RKO (cell line): ENCODE measurements at regions not wholly inside any gene's neighbourhood (a gene's known extent, or its start where the extent isn't known, plus 50 kb on each side); places are given as distances from the start of the nearest gene placed in this dataset.
"Not testable (repeated sequence)": the region's sequence is repeated elsewhere in the genome, so short reads cannot be mapped to it uniquely, and the experiment has no call there.

Experiments used
- DNase-seq: peaks from one replicate; pipeline ENCODE4 v3.0.0-alpha.2; 2016; ENCODE audit warnings: low spot score

- not testable (repeated sequence) for DNase-seq
Observed at GRCh38 chr16:86267657-86268056, 242.7 kb upstream of the FOXF1 start.

GRCh38 chr16:86270696-86271095, 239.6 kb upstream of the FOXF1 start:
- DNase-seq, result no peak

DNA sequence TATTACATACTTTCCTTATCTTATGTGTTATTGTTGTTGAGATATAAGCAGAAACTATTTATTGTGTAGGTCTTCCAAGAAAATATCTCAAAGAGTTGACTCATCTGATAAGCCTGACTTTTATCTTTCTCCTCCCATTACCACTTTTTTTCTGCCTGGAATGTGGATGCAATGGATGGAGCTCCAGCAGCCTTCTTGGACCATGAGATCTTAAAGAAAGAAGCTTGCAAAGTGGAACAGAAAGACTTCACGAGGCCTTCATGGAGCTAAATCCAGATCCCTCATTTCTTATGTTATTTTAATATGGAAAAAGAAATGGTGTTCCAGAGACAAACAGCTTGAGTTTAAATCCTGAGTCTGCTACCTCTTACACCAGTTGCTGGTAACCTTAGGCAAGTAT, 237.6 kb upstream of the FOXF1 start:
- no peak for DNase-seq

GRCh38 chr16:86277221-86277620, 233.1 kb upstream of the FOXF1 start:
- DNase-seq, result no peak

DNA sequence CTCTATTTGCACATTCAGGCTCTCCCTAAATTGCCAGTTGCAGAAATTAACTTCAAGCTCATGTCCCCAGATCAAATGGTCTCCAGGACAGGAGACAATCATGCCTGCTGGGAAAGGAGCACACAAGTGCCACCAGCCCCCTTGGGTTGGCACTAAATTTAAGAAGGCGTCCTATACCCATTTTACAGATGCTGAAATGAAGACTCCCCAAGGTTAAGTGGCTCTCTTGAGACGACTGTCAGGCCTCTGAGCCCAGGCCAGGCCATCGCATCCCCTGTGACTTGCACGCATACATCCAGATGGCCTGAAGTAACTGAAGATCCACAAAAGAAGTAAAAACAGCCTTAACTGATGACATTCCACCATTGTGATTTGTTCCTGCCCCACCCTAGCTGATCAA, 232.5 kb upstream of the FOXF1 start:
- not testable (repeated sequence) for DNase-seq

DNA sequence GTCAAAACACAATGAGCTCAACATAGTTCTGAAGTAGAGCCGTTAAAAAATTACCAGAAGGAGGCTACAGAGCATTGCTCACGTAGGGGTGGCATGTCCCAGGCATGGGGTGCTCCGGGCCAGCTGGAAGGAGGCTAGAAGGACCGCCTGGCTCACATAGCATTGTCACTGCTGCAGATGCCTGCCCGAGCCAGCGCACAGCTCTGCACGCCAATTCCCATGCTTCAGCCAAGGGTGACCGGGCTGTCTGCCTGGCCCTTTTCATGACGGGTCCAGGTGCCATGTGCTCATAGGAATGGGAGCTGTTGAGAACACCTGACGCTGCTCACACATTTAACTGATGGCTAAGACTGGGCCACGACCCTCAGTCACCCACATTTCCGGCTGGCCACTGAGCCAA, 228.9 kb upstream of the FOXF1 start:
- no peak for DNase-seq

DNA sequence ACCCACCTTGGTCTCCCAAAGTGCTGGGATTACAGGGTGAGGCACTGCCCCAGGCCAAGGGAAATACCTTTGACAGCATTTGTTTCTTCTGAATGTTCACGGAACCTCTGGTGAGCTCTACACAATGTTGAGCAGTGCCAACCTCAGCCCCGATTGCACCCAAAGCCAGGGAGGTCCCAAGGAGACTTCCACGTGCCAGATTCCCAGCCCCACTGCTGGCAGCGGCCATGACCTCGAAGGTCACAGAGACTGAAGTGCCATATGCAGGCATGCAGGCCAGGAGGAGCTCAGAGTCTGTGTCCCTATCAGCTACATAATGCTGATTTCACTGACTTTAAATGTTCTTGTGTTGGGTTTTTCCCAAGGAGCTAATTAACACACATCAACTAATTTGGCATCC, 226.4 kb upstream of the FOXF1 start:
- no peak for DNase-seq

DNA sequence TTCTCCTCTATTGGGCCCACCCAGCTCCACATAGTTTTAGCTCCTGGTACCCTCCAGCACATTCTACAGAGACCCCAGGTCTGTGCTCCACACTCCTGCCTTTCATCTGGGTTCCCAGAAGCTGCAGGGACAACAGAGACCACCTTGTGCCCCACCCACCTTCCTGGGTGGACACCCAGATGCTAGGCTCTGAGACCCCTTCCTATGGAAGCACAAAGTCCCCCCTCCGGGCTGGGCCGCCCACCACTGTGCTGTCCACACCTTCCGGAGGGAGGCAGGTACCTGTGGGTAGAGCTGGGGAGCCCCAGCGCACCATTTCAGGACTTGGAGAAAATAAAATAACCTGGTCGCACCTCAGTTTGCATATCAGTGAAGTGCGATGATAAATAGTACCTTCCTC, 224.9 kb upstream of the FOXF1 start:
- no peak for DNase-seq

DNA sequence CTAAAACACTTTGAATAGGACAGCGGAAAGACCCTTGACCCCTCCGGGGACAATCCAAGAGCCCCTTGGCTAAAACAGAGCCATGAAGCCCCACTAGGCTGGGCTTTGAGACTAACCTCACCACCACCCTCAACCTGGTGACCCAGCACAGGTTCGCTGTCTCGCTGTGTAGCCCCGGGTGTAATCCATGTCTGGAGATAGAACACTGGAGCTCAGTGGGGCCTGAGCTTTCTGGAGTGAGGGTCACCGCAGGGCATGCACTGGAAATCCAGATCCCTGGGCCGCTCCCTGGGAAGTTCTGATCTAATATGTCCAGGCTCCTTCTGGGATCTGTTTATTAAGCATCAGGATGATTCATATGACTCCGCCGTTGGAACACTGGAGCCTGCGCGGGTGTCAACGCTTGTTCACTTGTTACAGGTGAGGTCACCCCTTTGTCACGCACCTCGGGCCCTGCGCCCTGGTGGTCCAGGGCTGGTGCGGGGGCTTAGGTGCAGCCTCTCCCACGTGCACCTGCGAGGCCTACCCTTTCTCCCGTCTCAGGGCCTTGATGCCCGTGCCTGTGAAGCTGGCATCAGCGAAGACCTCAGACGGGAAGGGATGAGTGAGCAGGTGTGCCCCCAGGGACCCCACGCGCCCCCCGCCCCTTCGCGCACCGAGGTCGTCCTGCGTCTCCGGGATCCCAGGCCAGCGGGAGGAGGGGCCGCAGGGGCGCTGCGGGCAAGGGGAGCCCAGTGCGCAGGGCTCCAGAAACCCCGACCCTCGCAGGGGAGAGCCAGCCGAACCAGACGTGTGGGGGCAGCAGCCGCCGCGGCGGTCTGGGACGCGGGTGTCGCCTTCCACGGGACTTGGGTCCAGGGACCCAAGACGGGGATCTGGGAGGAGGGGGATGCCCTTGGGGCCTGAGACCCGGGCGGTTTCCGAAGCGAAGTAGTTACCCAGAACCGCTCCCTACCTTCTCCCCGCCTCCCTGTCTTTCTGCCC, 224.1 kb upstream of the FOXF1 start:
- no peak for DNase-seq

DNA sequence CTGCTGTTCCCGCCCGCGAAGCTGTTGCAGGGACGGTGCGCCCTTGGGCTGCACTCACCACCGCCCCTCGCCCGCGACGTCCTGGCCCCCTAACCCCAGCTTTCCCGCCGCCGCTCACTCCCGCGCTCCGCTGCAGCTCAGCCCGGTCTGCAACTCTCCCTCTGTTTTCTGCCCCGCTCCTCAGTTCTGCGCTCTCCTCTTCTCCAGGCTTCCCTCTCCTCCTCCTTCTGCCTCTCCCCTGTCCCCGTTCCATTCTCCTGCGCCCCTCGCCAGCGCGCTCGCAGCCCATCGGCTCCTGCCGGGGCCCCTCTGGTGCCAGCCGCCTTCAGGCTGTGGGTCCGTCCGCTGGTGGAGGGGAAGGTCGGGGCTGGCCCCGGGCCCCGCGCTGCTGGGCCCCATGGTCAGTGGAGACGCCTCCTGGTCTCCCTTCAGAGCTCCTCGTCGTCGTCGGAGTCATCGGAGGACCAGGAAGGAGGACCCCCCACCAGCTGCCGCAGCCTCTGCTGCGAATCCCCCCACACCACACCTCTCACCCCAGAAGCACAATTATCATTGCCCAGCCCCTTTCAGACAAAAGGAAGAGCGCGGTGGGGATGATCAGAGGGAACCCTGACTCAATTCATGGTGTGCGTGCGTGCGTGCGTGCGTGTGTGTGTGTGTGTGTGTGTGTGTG, 223.2 kb upstream of the FOXF1 start:
- no peak for DNase-seq

- no peak for DNase-seq
Observed at GRCh38 chr16:86287664-86288201, 222.6 kb upstream of the FOXF1 start.

- DNase-seq, result no peak
Observed at GRCh38 chr16:86288716-86289294, 221.5 kb upstream of the FOXF1 start.

- no peak for DNase-seq
Observed at GRCh38 chr16:86289304-86289703, 221.0 kb upstream of the FOXF1 start.

DNA sequence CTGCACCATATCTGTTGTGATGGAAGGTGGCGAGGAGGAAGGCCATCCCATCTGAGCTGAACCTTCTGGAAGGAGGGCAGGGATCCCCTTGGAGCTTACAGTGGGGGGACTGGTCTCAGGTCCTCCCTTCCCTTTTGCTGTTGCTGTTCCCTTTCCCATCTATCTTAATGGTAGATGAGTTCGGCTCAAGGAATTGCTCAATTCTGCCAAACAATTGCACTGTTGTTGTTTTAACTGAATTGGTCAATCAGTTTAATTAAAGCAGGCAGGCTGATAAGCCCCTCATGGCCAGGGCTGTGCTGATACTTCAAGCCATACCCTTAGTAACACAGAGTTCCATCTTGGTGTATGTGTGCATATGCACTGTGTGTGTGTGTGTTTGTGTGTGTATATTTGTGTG, 220.4 kb upstream of the FOXF1 start:
- no peak for DNase-seq

GRCh38 chr16:86291491-86291890, 218.8 kb upstream of the FOXF1 start:
- DNase-seq, result no peak

DNA sequence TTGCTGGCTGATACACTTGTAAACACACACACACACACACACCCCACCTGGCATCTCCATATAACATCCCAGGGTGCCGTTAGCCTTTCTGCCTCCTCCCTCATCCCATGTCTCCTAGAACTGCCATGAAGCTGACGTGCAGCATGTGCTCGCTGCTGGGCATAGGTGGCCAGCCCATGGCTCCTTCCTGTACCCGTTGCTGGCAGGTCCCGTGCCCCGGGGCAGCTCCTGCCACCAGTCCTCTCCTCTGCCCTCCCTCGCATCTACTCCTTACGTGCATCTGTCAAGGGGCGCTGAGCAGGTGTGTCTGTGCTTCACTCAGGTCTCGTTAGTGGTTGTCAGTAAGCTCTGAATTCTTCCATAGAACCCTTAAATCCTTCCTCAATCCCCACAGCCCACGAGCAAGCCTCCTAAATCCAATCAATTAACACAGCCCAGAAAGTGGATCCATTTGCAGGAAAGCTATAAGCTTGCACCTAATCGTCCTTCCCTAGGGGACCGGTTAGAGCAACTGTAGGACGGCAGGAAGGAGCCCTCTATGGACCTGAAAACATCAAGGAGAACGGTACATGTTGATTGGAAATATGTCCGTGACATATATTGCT, 218.1 kb upstream of the FOXF1 start:
- DNase-seq, result no peak

DNA sequence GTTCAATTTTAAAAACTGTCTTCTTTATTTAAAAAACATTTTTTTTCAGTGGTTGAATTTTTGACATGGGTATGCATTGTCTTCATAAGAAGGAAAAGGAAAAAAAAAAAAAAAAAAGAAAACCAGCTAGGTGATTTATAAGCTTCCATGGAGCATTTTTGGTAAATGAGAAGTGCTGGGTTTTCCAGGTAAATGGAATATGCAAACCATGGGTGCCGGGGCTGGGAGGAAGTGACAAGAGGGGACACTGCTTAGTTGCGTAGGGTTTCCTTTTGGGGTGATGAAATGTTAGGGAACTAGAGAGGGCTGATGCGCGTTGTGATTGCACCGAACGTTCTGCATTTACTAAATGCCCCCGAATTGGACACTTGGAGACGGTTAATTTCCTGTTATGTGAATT, 217.4 kb upstream of the FOXF1 start:
- no peak for DNase-seq

DNA sequence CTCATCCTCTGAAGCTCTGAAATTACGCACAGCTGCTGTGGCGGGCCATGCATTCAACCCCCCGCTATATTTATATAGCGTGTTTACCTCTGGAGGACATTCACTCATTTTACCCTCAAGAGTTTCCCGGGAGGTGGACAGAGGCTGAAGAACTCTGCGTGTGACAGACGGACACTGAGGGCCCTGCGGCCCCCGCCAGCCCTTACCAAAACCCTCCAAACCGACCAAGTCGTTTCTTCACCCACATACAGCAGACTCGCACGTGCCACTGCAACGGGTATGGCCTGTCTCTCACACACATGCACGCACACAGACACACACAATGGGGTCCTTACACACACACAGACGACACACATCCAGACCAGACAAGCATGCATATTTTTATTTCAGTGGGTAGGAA, 216.4 kb upstream of the FOXF1 start:
- DNase-seq, result no peak

- no peak for DNase-seq
Observed at GRCh38 chr16:86294535-86295196, 215.7 kb upstream of the FOXF1 start.

GRCh38 chr16:86296256-86296655, 214.1 kb upstream of the FOXF1 start:
- DNase-seq, result no peak

DNA sequence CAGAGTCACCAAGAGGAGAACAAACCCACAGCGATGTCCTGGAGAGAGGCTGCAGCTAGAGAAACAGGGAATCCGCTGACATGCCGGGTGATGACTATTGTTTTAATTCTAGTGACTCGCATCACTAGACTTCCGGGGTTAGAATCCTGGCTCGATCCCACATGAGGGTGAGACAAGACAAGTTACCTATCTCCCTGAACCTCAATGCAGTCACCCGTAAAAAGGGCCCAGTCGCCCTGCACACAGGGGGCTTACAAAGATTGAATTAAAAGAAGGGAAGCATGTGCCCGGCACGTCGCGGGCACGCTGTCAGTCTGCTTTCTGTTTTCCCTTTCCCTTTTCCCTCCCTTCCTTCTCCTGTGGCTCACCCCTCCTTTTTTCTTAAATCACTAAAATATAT, 212.9 kb upstream of the FOXF1 start:
- DNase-seq, result no peak
